Activated naive CD8-positive, alpha-beta T cell treated with anti-CD3 and anti-CD28 coated beads, Interleukin-2, amount 10 ng/mL, durations not matched to agents 7 days and 5 days (primary cell): ENCODE measurements at regions not wholly inside any gene's neighbourhood (a gene's known extent, or its start where the extent isn't known, plus 50 kb on each side); places are given as distances from the start of the nearest gene placed in this dataset.

ENCODE experiments used
- ATAC-seq: fragments of 150-1000 bp; cut with Tn5 transposase; one replicate; pipeline ENCODE4 v1.10.0; 2021; ENCODE audit warnings: low read depth, moderate library complexity
- POLR2A ChIA-PET: fragments of 350-600 bp; sonication (Branson Sonifier 250); formaldehyde crosslinking; loops from one replicate; lab custom pipeline; 2021; ENCODE audit warnings: antibody characterized with exemption; lab: Charles Lee
- DNase-seq: peaks from one replicate; pipeline ENCODE4 v3.0.0; 2021
- H3K27ac Mint-ChIP-seq: one replicate; pipeline ENCODE4 v1.8.0; 2022; ENCODE audit warnings: mild to moderate bottlenecking, mixed read lengths
- H3K27me3 Mint-ChIP-seq: one replicate; pipeline ENCODE4 v1.8.0; 2022; ENCODE audit warnings: mild to moderate bottlenecking, moderate library complexity, mixed read lengths
- H3K36me3 Mint-ChIP-seq: one replicate; pipeline ENCODE4 v1.8.0; 2021; ENCODE audit warnings: mild to moderate bottlenecking, mixed read lengths
- H3K4me1 Mint-ChIP-seq: one replicate; pipeline ENCODE4 v1.8.0; 2021; ENCODE audit warnings: mixed read lengths
- H3K4me3 Mint-ChIP-seq: one replicate; pipeline ENCODE4 v1.8.0; 2022; ENCODE audit warnings: mild to moderate bottlenecking, moderate library complexity, mixed read lengths
- H3K9me3 Mint-ChIP-seq: one replicate; pipeline ENCODE4 v1.8.0; 2021; ENCODE audit warnings: mixed read lengths

DNA sequence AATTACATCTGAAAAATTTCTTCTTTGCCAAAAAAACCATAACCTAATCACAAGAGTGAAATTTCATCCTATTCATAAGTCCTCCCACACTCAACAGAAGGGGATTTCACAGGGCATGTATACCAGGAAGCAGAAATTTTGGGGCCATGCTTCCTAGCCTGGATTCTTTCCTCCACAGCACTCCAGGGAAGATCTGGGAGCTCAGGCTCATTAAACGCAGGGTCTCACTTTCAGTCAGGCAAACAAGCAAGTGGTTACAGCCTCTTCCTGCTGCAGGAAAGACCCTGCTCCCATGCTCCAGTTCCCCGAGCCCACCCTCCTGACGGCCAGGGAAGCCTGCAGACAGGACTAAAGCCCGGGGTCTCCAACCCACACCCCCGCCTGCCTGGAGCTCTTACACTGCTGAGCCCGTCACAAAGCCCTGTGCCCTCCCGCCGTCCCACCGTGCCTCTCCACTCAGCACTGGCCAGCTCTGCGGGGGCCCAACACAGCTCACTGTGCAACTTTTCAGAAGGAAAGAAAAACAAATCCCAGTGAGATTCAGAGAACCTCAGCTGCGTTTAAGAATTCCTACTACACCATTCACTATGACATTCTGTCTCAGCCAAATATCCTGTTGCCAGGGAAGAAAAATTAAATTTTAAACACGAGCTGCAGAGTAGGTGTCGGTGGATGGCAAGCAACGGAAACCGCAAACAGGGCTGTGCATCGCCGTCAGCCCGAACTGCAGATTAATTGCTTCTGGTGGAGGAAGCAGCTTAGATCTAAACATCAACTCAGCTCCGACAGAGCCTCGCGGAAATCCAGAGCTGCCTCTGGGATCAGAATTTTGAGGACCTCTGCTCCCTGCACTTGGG lies 106.7 kb upstream of the SFSWAP start:
- no peaks in the 10 kb centered on the region for H3K27me3 Mint-ChIP-seq
- POLR2A ChIA-PET: interaction anchor here (0.9 to 1.9 kb wide), 3 partner anchors 12 to 326 kb away, joined by 3 to 9 read pairs (median 6); partner anchors contain the start of gene SFSWAP
- H3K4me1 Mint-ChIP-seq: peaks cover 47% of the 10 kb centered on the region
- peak overlapping the region; percentile 86 for H3K27ac Mint-ChIP-seq
- H3K4me3 Mint-ChIP-seq: peak overlapping the region; percentile 70
- ATAC-seq (peak; percentile 80), DNase-seq (no peak)
- peaks cover 2% of the 10 kb centered on the region for H3K9me3 Mint-ChIP-seq
- H3K36me3 Mint-ChIP-seq: peaks cover 1% of the 10 kb centered on the region

DNA sequence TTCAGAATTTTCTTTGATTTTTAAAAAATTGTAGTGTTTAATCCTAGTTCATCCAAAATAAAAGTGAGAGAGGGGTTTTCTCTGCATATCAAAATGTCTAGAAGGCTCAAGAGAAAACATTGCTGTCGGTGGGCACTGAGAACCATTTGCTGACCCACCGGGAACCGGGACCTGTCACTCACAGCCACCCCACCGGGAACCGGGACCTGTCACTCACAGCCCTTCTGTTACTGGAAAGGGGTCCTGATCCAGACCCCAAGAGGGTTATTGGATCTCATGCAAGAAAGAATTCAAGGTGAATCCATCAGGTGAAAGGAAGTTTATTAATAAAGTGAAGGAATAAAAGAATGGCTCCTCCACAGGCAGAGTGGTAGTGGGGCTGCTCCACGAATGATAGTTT lies 106.0 kb upstream of the SFSWAP start:
- peaks cover 51% of the 10 kb centered on the region for H3K4me1 Mint-ChIP-seq
- H3K27me3 Mint-ChIP-seq: no peaks in the 10 kb centered on the region
- H3K27ac Mint-ChIP-seq: peak overlapping the region; percentile 20
- POLR2A ChIA-PET: interaction anchor here (0.9 to 1.9 kb wide), 3 partner anchors 12 to 325 kb away, joined by 3 to 9 read pairs (median 6); partner anchors contain the start of gene SFSWAP
- peak overlapping the region; percentile 70 for H3K4me3 Mint-ChIP-seq
- ATAC-seq (no peak), DNase-seq (no peak)
- peaks cover 1% of the 10 kb centered on the region for H3K36me3 Mint-ChIP-seq
- peaks cover 2% of the 10 kb centered on the region for H3K9me3 Mint-ChIP-seq

DNA sequence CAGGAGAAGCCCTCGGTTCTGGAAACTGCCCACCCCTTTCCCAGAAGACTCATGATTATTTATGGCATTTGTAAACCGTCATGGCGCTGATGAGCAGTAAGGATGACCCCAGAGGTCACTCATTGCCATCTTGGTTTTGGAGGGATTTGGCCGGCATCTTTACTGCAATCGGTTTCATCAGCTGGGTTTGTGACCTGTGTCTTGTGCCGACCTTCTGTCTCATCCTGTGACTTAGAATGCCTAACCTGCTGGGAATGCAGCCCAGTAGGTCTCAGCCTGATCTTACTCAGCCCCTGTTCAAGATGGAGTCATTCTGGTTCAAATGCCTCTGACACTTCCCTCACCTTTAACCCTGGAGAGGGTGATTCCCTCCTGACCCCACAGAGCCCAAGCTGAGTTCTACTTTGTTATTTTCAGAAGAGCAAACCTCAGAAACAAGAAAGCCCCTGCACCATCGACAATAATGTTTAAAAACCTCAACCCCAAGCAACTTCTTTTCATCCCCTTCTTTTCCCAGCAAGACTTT lies 105.5 kb upstream of the SFSWAP start:
- H3K4me3 Mint-ChIP-seq: no peak overlapping the region
- peaks cover 1% of the 10 kb centered on the region for H3K27me3 Mint-ChIP-seq
- no peak for ATAC-seq
- H3K9me3 Mint-ChIP-seq: peaks cover 2% of the 10 kb centered on the region
- peaks cover 1% of the 10 kb centered on the region for H3K36me3 Mint-ChIP-seq
- no peak for DNase-seq
- H3K27ac Mint-ChIP-seq: no peak overlapping the region
- H3K4me1 Mint-ChIP-seq: peaks cover 51% of the 10 kb centered on the region
- POLR2A ChIA-PET: no interaction called here

DNA sequence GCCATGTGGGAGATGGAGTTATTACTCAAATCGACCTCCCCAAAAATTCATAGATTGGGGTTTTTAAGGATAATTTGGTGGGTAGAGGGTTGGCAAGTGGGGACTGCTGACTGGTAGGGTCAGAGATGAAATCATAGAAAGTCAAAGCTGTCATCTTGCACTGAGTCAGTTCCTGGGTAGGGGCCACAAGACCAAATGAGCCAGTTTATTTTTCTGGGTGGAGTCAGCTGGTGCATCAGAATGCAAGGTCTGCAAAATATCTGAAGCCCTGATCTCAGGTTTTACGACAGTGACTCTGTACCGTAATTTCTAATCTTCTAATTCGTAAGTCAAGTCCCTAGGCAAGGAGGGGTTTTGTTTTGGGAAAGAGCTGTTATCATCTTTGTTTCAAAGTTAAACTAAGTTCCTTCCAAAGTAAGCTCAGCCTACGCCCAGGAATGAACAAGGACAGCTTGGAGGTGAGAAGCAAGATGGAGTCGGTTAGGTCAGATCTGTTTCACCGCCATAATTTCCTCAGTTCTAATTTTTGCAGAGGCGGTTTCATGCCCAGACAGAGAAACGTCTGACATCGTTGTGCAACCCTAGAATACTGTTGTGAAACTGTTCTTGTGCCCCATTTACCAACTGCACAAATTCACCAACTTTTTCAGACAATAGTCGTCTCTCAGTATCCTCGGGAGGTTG lies 104.5 kb upstream of the SFSWAP start:
- POLR2A ChIA-PET: no interaction called here
- H3K36me3 Mint-ChIP-seq: peaks cover 1% of the 10 kb centered on the region
- DNase-seq (no peak), ATAC-seq (no peak)
- H3K4me3 Mint-ChIP-seq: no peak overlapping the region
- H3K27me3 Mint-ChIP-seq: peaks cover 2% of the 10 kb centered on the region
- H3K27ac Mint-ChIP-seq: no peak overlapping the region
- peaks cover 51% of the 10 kb centered on the region for H3K4me1 Mint-ChIP-seq
- peaks cover 2% of the 10 kb centered on the region for H3K9me3 Mint-ChIP-seq

DNA sequence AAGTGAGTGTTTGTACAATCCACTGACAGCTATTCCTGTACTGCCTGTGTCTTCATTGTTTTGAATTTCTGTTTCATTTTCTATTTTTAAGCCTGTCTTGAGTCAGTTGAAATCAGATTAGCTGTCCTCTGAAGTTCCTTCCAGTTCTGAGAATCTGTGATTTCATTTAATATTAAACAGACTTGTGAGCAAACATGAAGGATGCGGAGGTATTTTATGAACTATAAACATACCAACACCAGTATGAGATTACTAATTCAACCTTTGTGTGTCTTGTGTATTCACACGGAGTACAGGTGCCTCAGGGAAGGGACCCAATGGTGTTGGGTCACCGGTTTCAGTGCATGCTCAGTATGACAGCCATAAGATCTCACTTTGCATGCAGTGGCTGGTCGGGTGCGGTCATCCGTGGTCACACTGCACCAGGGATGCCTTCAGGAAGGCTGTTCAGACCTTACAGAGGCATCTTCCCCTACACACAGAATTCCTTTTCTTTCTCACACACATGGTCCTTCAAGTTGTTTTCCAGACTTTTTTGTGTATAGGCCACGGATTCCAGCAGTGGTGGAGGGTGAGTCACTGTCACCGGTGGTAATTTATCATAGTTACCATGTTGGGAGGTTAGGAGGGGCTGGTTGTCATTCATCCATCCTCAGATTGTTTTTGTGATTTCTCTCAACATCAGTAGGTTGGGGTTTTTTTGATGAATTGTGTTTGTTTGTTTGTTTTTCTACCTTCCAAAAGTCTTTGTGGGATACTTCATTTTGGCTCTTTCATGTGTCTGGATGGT lies 103.0 kb upstream of the SFSWAP start:
- Mint-ChIP-seq H3K27ac (peak overlapping the region; percentile 84), H3K36me3 (no peaks in the 10 kb centered on the region), H3K27me3 (peaks cover 2% of the 10 kb centered on the region), H3K9me3 (no peaks in the 10 kb centered on the region), H3K4me1 (peaks cover 51% of the 10 kb centered on the region), H3K4me3 (peak overlapping the region; percentile 27)
- peak; percentile 42 for ATAC-seq
- POLR2A ChIA-PET: no interaction called here
- DNase-seq: no peak

DNA sequence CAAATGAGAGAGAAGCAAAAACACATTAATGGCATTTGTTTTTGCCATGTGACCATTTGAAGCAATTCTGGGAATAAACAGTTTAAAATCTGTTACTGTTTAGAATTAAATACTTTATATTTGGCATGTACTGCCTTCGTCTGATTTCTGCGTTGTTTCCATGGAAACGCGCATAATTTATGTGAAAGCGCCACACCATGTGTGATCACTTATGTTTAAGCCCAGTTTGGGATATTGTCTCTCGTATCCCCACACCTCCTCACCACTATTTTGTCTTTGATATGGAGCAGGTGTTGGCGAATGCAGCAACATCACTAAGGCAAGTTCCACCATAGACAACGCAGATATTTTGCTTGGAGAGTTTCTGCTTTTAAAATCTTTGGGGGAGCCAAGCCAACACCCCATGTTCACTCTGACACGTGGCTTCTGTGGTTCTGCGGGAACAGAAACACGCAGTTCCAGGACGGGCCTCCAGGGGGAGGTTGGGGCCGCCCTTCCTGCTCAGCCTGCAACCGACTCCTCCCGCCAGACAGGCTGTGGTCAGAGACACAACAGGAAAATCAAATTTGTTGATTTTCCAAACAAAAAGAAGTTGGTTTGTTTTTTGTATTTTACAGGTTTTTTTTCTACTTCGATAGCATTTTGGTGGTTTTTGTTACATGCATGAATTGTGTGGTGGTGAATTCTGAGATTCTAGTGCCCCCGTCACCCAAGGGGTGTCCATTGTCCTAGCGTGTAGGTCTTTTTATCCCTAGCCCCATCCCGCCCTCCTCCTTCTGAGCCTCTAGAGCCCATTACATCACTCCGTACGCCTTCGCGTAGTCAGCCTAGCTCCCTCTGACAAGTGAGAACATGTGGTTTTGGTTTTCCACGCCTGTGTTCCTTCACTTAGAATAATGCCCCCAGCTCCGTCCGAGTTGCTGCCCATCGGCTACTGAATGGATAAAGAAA lies 101.9 kb upstream of the SFSWAP start:
- Mint-ChIP-seq H3K27me3 (peaks cover 2% of the 10 kb centered on the region), H3K36me3 (no peaks in the 10 kb centered on the region), H3K9me3 (no peaks in the 10 kb centered on the region), H3K4me1 (peaks cover 43% of the 10 kb centered on the region), H3K4me3 (peak overlapping the region; percentile 5), H3K27ac (no peak overlapping the region)
- peak; percentile 46 for ATAC-seq
- POLR2A ChIA-PET: no interaction called here
- peak; percentile 71 for DNase-seq

DNA sequence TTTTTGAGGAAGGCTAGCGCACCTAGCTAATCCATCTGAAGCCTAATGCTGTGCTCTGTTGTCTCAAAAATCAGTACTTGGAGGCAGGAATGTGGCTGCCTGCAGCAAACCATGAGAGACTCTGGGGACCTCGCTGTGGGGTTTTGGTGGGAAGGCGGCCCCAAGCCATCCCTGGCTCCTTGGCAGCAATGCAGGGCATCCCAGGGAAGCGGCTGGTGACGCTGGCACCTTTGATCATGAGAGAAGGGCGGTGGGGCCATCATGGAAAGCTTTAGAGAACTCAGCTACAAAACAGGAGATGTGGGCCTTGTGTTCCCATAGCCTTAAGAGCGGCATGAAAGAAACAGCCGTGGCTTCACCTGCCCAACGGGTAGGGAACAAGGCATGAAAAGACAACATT lies 101.1 kb upstream of the SFSWAP start:
- ATAC-seq (no peak), DNase-seq (no peak)
- H3K36me3 Mint-ChIP-seq: no peaks in the 10 kb centered on the region
- peaks cover 36% of the 10 kb centered on the region for H3K4me1 Mint-ChIP-seq
- no peaks in the 10 kb centered on the region for H3K9me3 Mint-ChIP-seq
- H3K27me3 Mint-ChIP-seq: peaks cover 2% of the 10 kb centered on the region
- no peak overlapping the region for H3K27ac Mint-ChIP-seq
- H3K4me3 Mint-ChIP-seq: no peak overlapping the region
- POLR2A ChIA-PET: no interaction called here

DNA sequence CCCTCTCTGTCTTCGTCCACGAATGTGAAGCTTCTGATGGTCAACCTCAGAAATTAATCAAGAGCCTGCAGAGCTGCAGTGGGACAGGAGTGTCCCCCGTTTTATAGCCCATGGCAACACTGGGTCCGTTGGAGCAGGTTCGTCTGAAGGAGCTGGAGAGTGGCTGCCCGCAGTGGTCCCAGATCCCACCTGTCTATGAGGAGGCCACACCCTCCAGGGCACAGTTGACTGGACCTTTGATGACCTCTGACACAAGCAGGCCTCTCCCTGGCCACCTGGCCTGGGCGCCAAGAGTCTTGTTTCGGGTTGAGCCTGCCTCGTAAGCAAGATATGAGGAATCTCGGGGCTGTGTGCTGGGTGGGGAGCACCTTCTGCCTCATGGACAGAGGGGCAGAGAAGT lies 100.7 kb upstream of the SFSWAP start:
- DNase-seq (no peak), ATAC-seq (no peak)
- Mint-ChIP-seq H3K27ac (no peak overlapping the region), H3K27me3 (peaks cover 2% of the 10 kb centered on the region), H3K4me3 (no peak overlapping the region), H3K4me1 (peaks cover 32% of the 10 kb centered on the region), H3K9me3 (no peaks in the 10 kb centered on the region), H3K36me3 (no peaks in the 10 kb centered on the region)
- POLR2A ChIA-PET: no interaction called here

DNA sequence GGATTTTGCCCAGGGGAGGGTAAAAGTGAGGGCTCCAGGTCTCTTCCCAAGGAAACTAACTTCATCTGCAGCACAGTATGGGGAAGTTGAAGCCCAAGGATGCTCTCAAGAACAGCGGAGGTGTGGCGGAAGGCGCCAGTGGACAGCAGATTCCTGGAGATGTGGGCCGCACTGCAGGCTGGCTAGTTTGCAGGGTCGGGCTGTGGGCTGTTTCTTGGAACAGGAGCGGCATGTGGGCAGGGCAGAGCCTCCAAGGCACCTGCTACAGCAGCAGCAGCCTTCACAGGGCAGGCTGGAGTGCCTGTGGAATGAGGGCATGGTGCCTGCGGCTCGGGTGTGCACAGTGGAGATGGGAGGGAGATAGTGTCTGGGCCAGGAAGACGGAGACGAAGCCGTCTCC lies 100.0 kb upstream of the SFSWAP start:
- peaks cover 24% of the 10 kb centered on the region for H3K4me1 Mint-ChIP-seq
- H3K9me3 Mint-ChIP-seq: no peaks in the 10 kb centered on the region
- peaks cover 2% of the 10 kb centered on the region for H3K27me3 Mint-ChIP-seq
- ATAC-seq (no peak), DNase-seq (no peak)
- no peak overlapping the region for H3K27ac Mint-ChIP-seq
- H3K4me3 Mint-ChIP-seq: no peak overlapping the region
- POLR2A ChIA-PET: no interaction called here
- no peaks in the 10 kb centered on the region for H3K36me3 Mint-ChIP-seq

DNA sequence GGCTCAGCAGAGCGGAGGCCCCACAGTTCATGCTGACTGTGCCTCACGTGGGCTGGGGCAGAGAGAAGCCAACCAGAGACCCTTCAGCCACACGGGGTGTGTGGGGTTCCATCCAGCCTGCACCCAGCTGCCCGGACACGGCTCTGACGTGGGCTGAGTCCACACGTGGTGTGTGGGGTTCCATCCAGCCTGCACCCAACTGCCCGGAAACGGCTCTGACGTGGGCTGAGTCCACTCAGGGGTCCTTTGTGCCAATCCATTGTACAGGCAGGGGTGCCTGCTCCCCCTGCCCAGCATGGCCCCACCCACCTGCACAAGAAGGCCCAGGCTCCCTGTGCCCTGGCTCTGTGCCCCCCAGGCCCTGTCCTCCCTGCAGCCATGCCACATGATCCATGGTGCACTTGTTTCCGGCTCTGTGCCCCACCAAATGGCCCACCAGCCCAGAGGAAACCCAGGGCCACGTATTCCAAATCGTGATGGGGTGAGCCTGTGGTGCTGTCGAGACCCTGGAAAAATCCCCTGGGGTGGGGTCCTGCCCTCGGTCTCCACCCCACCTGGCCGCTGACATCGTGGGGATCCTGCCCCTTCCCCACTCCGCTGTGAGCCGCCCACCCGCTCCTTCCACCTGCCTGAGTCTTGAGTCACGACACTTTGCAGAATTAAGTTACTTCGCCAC lies 99.3 kb upstream of the SFSWAP start:
- POLR2A ChIA-PET: no interaction called here

DNA sequence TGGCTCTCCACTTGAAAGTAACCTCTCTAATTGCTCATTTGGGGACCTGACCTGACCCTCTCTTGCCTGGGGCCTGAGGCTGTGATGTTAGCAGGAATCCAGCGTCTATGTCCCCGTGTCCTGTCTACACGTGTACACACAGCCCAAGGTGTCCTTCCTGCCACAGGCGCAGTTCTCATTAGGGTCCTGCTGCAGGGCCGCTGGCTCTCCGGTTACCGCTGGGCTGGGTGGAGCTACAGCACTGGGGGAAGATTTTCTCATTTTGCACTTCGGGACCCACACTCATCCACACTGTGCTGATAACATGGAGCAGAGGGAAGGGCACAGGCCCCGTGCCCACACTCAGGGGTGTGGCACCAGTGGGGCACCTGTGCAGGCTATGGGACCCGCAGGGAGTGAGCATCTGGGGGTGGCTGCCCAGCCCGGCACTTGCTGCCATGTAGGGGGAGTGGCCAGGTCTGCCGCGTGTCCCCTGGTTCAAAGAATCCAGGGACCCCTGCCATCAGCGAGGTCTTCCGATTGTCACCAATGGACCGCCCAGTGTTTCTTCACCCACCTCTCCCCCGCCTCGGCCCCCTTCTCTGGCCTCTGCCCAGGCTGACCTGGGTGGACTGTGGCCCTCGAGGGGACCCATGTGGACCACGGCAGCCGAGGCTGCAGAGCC lies 98.7 kb upstream of the SFSWAP start:
- peaks cover 19% of the 10 kb centered on the region for H3K4me1 Mint-ChIP-seq
- H3K36me3 Mint-ChIP-seq: no peaks in the 10 kb centered on the region
- DNase-seq (no peak), ATAC-seq (no peak)
- peaks cover 2% of the 10 kb centered on the region for H3K27me3 Mint-ChIP-seq
- no peak overlapping the region for H3K4me3 Mint-ChIP-seq
- no peak overlapping the region for H3K27ac Mint-ChIP-seq
- POLR2A ChIA-PET: no interaction called here
- no peaks in the 10 kb centered on the region for H3K9me3 Mint-ChIP-seq

More for the DNA sequence above, 99.3 kb upstream of the SFSWAP start:
- Mint-ChIP-seq H3K27ac (no peak overlapping the region), H3K27me3 (peaks cover 2% of the 10 kb centered on the region), H3K4me1 (peaks cover 19% of the 10 kb centered on the region), H3K9me3 (no peaks in the 10 kb centered on the region), H3K36me3 (no peaks in the 10 kb centered on the region), H3K4me3 (no peak overlapping the region)
- ATAC-seq: no peak
- no peak for DNase-seq
